GM10266 (cell line): ENCODE measurements at regions not wholly inside any gene's neighbourhood (a gene's known extent, or its start where the extent isn't known, plus 50 kb on each side); places are given as distances from the start of the nearest gene placed in this dataset.

Experiments used
- DNase-seq: peaks from one replicate; pipeline ENCODE4 v3.0.0; 2012; ENCODE audit errors: extremely low spot score
- CTCF ChIP-seq: IDR thresholded peaks from 2 replicates; pipeline ENCODE4 v1.5.1; 2012; ENCODE audit warnings: mild to moderate bottlenecking, low read depth; ENCODE audit not compliant: control insufficient read depth, insufficient read depth; ENCODE audit errors: missing control alignments

- TF ChIP-seq CTCF = no peak
- DNase-seq = no peak
Observed at GRCh38 chr4:133058701-133059100, 90.4 kb upstream of the PCDH10 start.

- TF ChIP-seq CTCF = no peak
- DNase-seq = no peak
Observed at GRCh38 chr4:133059117-133059516, 90.0 kb upstream of the PCDH10 start.

GRCh38 chr4:133062851-133063250, 86.2 kb upstream of the PCDH10 start:
- no peak for DNase-seq

GRCh38 chr4:133068083-133068482, 81.0 kb upstream of the PCDH10 start:
- TF ChIP-seq CTCF = no peak
- DNase-seq = no peak

More at GRCh38 chr4:133062851-133063250, 86.2 kb upstream of the PCDH10 start:
- no peak for TF ChIP-seq CTCF

GRCh38 chr4:133081246-133081645, 67.8 kb upstream of the PCDH10 start:
- no peak for DNase-seq
- no peak for TF ChIP-seq CTCF

- no peak for TF ChIP-seq CTCF
Observed at GRCh38 chr4:133084421-133084820, 64.7 kb upstream of the PCDH10 start.

GRCh38 chr4:133095591-133095990, 53.5 kb upstream of the PCDH10 start:
- TF ChIP-seq CTCF = no peak
- DNase-seq = no peak

More at GRCh38 chr4:133084421-133084820, 64.7 kb upstream of the PCDH10 start:
- DNase-seq = no peak
